CD4-positive, alpha-beta memory T cell (primary cell): ENCODE measurements at regions not wholly inside any gene's neighbourhood (a gene's known extent, or its start where the extent isn't known, plus 50 kb on each side); places are given as distances from the start of the nearest gene placed in this dataset.
"Not testable (repeated sequence)": the region's sequence is repeated elsewhere in the genome, so short reads cannot be mapped to it uniquely, and the experiment has no call there.

Source experiments
- CTCF ChIA-PET: fragments of 350-600 bp; sonication (Branson Sonifier 250); formaldehyde crosslinking; loops from one replicate; lab custom pipeline; 2021; ENCODE audit warnings: inconsistent platforms; ENCODE audit not compliant: partially characterized antibody; lab: Charles Lee
- POLR2A ChIA-PET: fragments of 350-600 bp; sonication (Branson Sonifier 250); formaldehyde crosslinking; loops from one replicate; lab custom pipeline; 2021; ENCODE audit not compliant: partially characterized antibody; lab: Charles Lee
- DNase-seq, 5 donors: peaks; one replicate each; pipeline versions ENCODE4 v3.0.0 to v3.0.0-alpha.2; 2020 to 2022; ENCODE audit warnings: mixed read lengths in 1 of 5
- H3K27ac ChIP-seq: one replicate; pipeline ENCODE4 v1.7.0; 2013; ENCODE audit warnings: low read depth, low read length
- H3K27me3 ChIP-seq: 2 replicates; pipeline ENCODE4 v1.7.0; 2013; ENCODE audit warnings: mild to moderate bottlenecking, low read length, moderate library complexity; ENCODE audit not compliant: insufficient read depth
- H3K36me3 ChIP-seq: 2 replicates; pipeline ENCODE4 v1.7.0; 2013; ENCODE audit warnings: mild to moderate bottlenecking, low read length, moderate library complexity; ENCODE audit not compliant: insufficient read depth
- H3K4me1 ChIP-seq: 2 replicates; pipeline ENCODE4 v1.7.0; 2013; ENCODE audit warnings: mild to moderate bottlenecking, low read length, moderate library complexity; ENCODE audit not compliant: insufficient read depth
- H3K4me3 ChIP-seq, 2 donors: one replicate each; pipeline ENCODE4 v1.7.0; 2013; ENCODE audit warnings: low read length in 2 of 2, mild to moderate bottlenecking in 1 of 2
- H3K9me3 ChIP-seq, 2 donors: one replicate each; pipeline ENCODE4 v1.7.0; 2013; ENCODE audit warnings: low read length in 2 of 2, control low read depth in 1 of 2; ENCODE audit not compliant: control insufficient read depth in 1 of 2
- H3K27ac Mint-ChIP-seq, 7 donors: one replicate each; pipeline ENCODE4 v1.8.0; 2020 to 2021; ENCODE audit warnings: mixed read lengths in 7 of 7, mild to moderate bottlenecking in 6 of 7, inconsistent platforms in 3 of 7, moderate library complexity in 3 of 7
- H3K27me3 Mint-ChIP-seq, 2 donors: one replicate each; pipeline ENCODE4 v1.8.0; 2020 to 2021; ENCODE audit warnings: mixed read lengths in 2 of 2
- H3K36me3 Mint-ChIP-seq, 2 donors: one replicate each; pipeline ENCODE4 v1.8.0; 2020 to 2021; ENCODE audit warnings: mixed read lengths in 2 of 2, inconsistent platforms in 1 of 2, mild to moderate bottlenecking in 1 of 2
- H3K4me1 Mint-ChIP-seq, 4 donors: one replicate each; pipeline ENCODE4 v1.8.0; 2020 to 2021; ENCODE audit warnings: mixed read lengths in 4 of 4, mild to moderate bottlenecking in 1 of 4
- H3K4me3 Mint-ChIP-seq, 8 donors: one replicate each; pipeline ENCODE4 v1.8.0; 2020 to 2021; ENCODE audit warnings: mixed read lengths in 8 of 8, mild to moderate bottlenecking in 7 of 8, moderate library complexity in 6 of 8, inconsistent platforms in 3 of 8
- H3K9me3 Mint-ChIP-seq, 8 donors: one replicate each; pipeline ENCODE4 v1.8.0; 2020 to 2021; ENCODE audit warnings: mixed read lengths in 8 of 8, mild to moderate bottlenecking in 5 of 8, inconsistent platforms in 3 of 8, moderate library complexity in 1 of 8
- intact Hi-C: fragments of 100-400 bp; cut with micrococcal nuclease; formaldehyde crosslinking; loops from one replicate; pipeline ENCODE4 v1.15.1; 2023

DNA sequence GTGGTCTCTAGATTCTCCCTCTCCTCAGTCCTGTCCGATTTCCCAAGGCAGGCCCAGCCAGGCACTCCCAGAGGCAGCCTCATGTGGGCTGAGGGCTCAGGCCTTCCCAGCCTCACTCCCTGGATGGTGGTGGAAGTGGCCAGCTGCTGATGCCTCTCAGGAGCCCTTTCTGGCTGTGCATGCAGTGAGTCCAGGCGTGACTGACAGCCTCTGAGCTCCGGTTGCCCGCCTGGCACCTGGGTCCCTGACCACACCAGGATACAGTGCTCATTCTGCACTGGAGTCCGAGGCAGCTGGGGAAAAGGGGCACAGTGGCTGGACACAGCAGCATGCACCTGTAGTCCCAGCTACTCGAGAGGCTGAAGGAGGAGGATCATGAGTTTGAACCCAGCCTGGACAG lies 132.6 kb downstream of the CUL2 start:
- no peak overlapping the region for H3K4me3 Mint-ChIP-seq
- no peak overlapping the region for H3K4me3 ChIP-seq
- DNase-seq, result no peak
- H3K36me3 Mint-ChIP-seq, result no peaks in the 10 kb centered on the region
- no peaks in the 10 kb centered on the region for H3K9me3 Mint-ChIP-seq
- no peaks in the 10 kb centered on the region for H3K9me3 ChIP-seq
- H3K27me3 Mint-ChIP-seq, result peaks cover 0 to 2% of the 10 kb centered on the region in 2 donors
- no peak overlapping the region for H3K27ac ChIP-seq
- no peaks in the 10 kb centered on the region for H3K27me3 ChIP-seq
- ChIA-PET CTCF (no interaction called here), POLR2A (no interaction called here)
- no peaks in the 10 kb centered on the region for H3K4me1 Mint-ChIP-seq
- H3K4me1 ChIP-seq, result no peaks in the 10 kb centered on the region
- intact Hi-C loops, result no loop called here
- no peak overlapping the region for H3K27ac Mint-ChIP-seq
- H3K36me3 ChIP-seq, result no peaks in the 10 kb centered on the region

DNA sequence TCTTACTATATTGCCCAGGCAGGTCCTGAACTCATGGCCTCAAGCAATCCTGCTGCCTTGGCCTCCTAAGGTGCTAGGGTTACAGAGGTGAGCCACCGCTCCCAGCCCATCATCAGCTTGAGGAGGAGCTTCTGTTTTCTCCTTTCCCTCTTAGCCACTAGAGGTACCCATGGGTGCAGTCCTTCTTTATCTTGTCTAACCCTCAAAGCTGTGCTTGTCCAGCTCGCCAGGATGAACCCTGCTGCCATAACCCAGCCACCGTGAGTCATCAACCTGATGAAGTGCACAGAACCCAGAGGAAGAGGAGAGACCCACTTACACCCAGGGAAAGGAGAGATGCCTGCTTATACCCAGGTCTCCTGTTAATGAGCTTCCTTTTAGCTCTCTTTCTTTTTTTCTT lies 133.4 kb downstream of the CUL2 start:
- H3K36me3 ChIP-seq, result no peaks in the 10 kb centered on the region
- POLR2A ChIA-PET, result no interaction called here
- no peak overlapping the region for H3K4me3 ChIP-seq
- H3K4me1 Mint-ChIP-seq, result no peaks in the 10 kb centered on the region
- no peaks in the 10 kb centered on the region for H3K9me3 ChIP-seq
- no peak overlapping the region for H3K4me3 Mint-ChIP-seq
- CTCF ChIA-PET, result no interaction called here
- DNase-seq, result no peak
- H3K9me3 Mint-ChIP-seq, result no peaks in the 10 kb centered on the region
- no peak overlapping the region for H3K27ac Mint-ChIP-seq
- no peaks in the 10 kb centered on the region for H3K4me1 ChIP-seq
- H3K27me3 ChIP-seq, result no peaks in the 10 kb centered on the region
- intact Hi-C loops, result no loop called here
- no peak overlapping the region for H3K27ac ChIP-seq
- peaks cover 0 to 2% of the 10 kb centered on the region in 2 donors for H3K27me3 Mint-ChIP-seq
- H3K36me3 Mint-ChIP-seq, result no peaks in the 10 kb centered on the region

DNA sequence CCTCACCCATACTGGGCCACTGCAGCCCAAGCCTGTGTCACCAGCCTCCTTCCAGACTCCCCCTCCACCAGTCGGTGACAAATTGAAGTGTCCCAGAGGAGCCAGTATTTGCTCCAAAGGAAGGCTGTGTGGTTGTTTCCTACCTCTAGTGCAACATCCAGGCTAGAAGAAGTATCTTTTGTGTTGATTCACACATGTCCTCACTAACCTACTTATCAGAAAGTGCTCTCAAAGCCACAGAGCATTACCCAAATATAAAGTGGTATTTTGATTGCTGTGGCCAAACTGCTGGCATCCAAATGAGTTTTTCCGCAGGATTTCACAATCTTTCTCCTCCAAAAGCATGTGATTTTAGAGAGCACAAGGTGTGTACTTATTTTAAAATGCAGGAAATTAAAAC lies 134.8 kb downstream of the CUL2 start:
- H3K4me1 ChIP-seq, result no peaks in the 10 kb centered on the region
- Mint-ChIP-seq H3K9me3 (no peaks in the 10 kb centered on the region), H3K4me1 (peaks cover 0 to 1% (median 0%) of the 10 kb centered on the region in 4 donors), H3K27ac (no peak overlapping the region), H3K4me3 (no peak overlapping the region), H3K36me3 (no peaks in the 10 kb centered on the region), H3K27me3 (peaks cover 0 to 2% of the 10 kb centered on the region in 2 donors)
- ChIA-PET POLR2A (no interaction called here), CTCF (no interaction called here)
- intact Hi-C loops, result no loop called here
- DNase-seq, result no peak
- H3K27me3 ChIP-seq, result no peaks in the 10 kb centered on the region
- H3K36me3 ChIP-seq, result no peaks in the 10 kb centered on the region
- no peaks in the 10 kb centered on the region for H3K9me3 ChIP-seq
- no peak overlapping the region for H3K27ac ChIP-seq
- no peak overlapping the region for H3K4me3 ChIP-seq

DNA sequence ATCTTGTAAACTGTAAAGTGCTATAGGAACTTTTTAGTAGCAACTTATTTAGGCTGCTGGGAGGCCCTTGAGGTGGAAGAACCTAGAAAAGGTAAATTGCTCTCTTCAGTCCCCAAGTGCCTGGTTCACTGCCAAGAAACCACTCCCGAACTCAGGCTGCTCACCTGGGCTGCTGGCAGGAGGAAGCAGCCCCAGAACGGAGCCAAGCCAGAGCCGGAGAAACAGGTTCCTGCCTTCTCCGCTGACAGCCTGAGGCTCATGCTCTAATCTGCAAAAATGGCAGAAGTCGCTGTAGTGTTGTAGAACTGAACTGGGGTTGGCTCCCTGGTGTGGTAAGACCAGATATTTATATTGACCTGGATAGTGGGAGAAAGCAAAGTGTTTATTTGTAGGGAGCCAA lies 136.0 kb downstream of the CUL2 start:
- Mint-ChIP-seq H3K27me3 (peaks cover 0 to 2% of the 10 kb centered on the region in 2 donors), H3K27ac (no peak overlapping the region), H3K36me3 (no peaks in the 10 kb centered on the region), H3K4me1 (peaks cover 0 to 1% (median 0%) of the 10 kb centered on the region in 4 donors), H3K4me3 (no peak overlapping the region), H3K9me3 (no peaks in the 10 kb centered on the region)
- POLR2A ChIA-PET, result no interaction called here
- intact Hi-C loops, result no loop called here
- Histone ChIP-seq H3K4me3 (no peak overlapping the region), H3K36me3 (no peaks in the 10 kb centered on the region), H3K27me3 (no peaks in the 10 kb centered on the region), H3K9me3 (no peaks in the 10 kb centered on the region), H3K27ac (no peak overlapping the region), H3K4me1 (no peaks in the 10 kb centered on the region)
- DNase-seq, result no peak
- CTCF ChIA-PET, result no interaction called here

DNA sequence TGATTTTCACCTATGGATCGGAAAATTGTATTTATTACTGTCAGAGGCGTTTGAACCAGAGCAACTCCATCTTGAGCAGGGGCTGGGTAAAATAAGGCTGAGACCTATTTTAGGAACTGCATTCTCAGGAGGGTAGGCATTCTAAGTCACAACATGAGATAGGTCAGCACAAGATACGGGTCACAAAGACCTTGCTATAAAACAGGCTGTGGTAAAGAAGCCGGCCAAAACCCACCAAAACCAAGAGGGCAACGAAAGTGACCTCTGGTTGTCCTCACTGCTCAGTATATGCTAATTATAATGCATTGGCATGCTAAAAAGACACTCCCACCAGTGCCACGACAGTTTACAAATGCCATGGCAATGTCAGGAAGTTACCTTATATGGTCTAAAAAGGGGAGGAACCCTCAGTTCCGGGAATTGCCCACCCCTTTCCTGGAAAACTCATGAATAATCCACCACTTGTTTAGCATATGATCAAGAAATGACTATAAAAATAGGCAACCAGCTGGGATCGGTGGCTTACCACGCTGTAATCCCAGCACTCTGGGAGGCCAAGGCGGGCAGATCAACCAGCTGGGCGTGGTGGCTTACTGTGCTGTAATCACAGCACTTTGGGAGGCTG lies 136.3 kb upstream of the PARD3 start:
- H3K27ac Mint-ChIP-seq, H3K4me3 ChIP-seq, H3K9me3 Mint-ChIP-seq, H3K27me3 Mint-ChIP-seq, H3K4me1 ChIP-seq, H3K36me3 Mint-ChIP-seq, intact Hi-C loops, H3K27me3 ChIP-seq, H3K4me1 Mint-ChIP-seq, POLR2A ChIA-PET, DNase-seq, H3K36me3 ChIP-seq, H3K9me3 ChIP-seq, H3K27ac ChIP-seq, H3K4me3 Mint-ChIP-seq, CTCF ChIA-PET: not testable (repeated sequence)

DNA sequence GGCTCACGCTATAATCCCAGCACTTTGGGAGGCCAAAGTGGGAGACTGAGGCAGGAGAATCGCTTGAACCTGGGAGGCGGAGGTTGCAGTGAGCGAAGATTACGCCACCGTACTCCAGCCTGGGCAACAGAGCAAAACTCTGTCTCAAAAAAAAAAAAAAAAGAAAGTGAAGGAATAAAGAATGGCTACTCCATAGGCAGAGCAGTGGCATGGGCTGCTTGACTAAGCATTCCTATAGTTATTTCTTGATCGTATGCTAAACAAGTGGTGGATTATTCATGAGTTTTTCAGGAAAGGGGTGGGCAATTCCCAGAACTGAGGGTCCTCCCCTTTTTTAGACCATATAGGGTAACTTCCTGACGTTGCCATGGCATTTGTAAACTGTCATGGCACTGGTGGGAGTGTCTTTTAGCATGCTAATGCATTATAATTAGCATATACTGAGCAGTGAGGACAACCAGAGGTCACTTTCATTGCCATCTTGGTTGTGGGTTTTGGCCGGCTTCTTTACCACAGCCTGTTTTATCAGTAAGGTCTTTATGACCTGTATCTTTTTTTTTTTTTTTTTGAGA lies 130.9 kb upstream of the PARD3 start:
- CTCF ChIA-PET, result not testable (repeated sequence)

DNA sequence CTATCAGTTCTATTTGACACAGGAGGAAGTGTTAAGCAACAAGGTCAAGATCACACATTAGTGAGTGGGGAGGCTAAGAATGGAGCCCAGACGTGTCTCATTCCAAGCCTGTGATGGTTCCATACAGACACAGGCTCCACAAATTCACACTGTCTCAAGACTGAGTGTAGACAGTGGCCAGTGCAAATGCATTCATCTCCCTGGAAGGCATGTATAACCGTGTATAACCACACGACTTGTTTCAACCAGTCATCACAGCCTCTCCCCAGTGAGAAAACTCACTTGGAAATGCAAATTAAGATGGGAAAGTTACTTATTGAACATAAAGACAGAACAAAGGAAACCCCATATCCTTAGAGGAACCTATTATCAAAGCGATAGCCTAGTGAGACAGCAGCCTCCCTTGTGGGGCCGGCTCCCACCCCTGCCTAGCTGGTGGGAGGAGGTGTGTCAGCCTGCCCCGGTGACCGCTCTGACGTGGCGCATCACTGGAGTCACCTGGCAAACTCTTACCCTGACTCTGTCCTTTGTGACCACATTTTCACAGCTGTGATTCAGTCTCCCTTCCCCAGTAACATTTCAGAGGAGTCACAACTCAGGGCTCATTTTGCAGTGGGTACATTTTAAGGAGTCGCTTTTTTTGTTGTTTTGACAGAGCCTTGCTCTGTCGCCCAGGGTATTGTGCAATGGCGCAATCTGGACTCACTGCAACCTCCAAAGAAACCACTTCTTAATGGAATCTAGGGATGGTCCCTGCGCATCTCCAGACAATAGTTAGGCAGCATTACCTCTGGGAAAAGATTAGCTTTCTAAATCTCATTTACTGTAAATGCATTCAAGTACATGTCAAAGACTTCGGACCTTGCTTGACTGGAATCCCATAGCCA lies 126.6 kb upstream of the PARD3 start:
- no peaks in the 10 kb centered on the region for H3K27me3 ChIP-seq
- no peak overlapping the region for H3K4me3 ChIP-seq
- H3K4me1 Mint-ChIP-seq, result no peaks in the 10 kb centered on the region
- no peak overlapping the region for H3K4me3 Mint-ChIP-seq
- H3K9me3 Mint-ChIP-seq, result peaks cover 0 to 7% (median 0%) of the 10 kb centered on the region in 8 donors
- ChIA-PET POLR2A (no interaction called here), CTCF (no interaction called here)
- H3K27me3 Mint-ChIP-seq, result peaks cover 5 to 7% of the 10 kb centered on the region in 2 donors
- intact Hi-C loops, result no loop called here
- no peak overlapping the region for H3K27ac ChIP-seq
- no peak overlapping the region for H3K27ac Mint-ChIP-seq
- H3K36me3 ChIP-seq, result no peaks in the 10 kb centered on the region
- H3K36me3 Mint-ChIP-seq, result no peaks in the 10 kb centered on the region
- no peaks in the 10 kb centered on the region for H3K4me1 ChIP-seq
- H3K9me3 ChIP-seq, result no peaks in the 10 kb centered on the region
- DNase-seq, result no peak

More for the DNA sequence above, 130.9 kb upstream of the PARD3 start:
- H3K4me1 Mint-ChIP-seq, DNase-seq, POLR2A ChIA-PET, H3K4me3 Mint-ChIP-seq, intact Hi-C loops, H3K9me3 ChIP-seq, H3K27me3 ChIP-seq, H3K36me3 Mint-ChIP-seq, H3K36me3 ChIP-seq, H3K27ac ChIP-seq, H3K9me3 Mint-ChIP-seq, H3K27ac Mint-ChIP-seq, H3K4me3 ChIP-seq, H3K27me3 Mint-ChIP-seq, H3K4me1 ChIP-seq: not testable (repeated sequence)
